Skeletal muscle tissue (tissue), 3 donors: ENCODE measurements at regions not wholly inside any gene's neighbourhood (a gene's known extent, or its start where the extent isn't known, plus 50 kb on each side); places are given as distances from the start of the nearest gene placed in this dataset.

Source experiments
- H3K27ac ChIP-seq: one replicate; pipeline ENCODE4 v1.7.0; 2013; ENCODE audit warnings: mild to moderate bottlenecking, low read depth, low read length, inconsistent platforms
- H3K27me3 ChIP-seq, 3 donors: one replicate each; pipeline ENCODE4 v1.7.0; 2013; ENCODE audit warnings: low read length in 3 of 3; ENCODE audit not compliant: control insufficient read depth in 3 of 3, insufficient read depth in 3 of 3
- H3K36me3 ChIP-seq, 3 donors: one replicate each; pipeline ENCODE4 v1.7.0; 2013; ENCODE audit warnings: low read length in 3 of 3; ENCODE audit not compliant: control insufficient read depth in 3 of 3, insufficient read depth in 3 of 3
- H3K4me1 ChIP-seq, 3 donors: one replicate each; pipeline ENCODE4 v1.7.0; 2013; ENCODE audit warnings: low read length in 3 of 3, mild to moderate bottlenecking in 3 of 3; ENCODE audit not compliant: control insufficient read depth in 3 of 3, insufficient read depth in 3 of 3
- H3K4me3 ChIP-seq, 3 donors: one replicate each; pipeline ENCODE4 v1.7.0; 2013; ENCODE audit warnings: low read length in 3 of 3
- H3K9ac ChIP-seq, 3 donors: one replicate each; pipeline ENCODE4 v1.7.0; 2013; ENCODE audit warnings: low read length in 3 of 3, mild to moderate bottlenecking in 3 of 3, moderate library complexity in 2 of 3, low read depth in 1 of 3
- H3K9me3 ChIP-seq, 3 donors: one replicate each; pipeline ENCODE4 v1.7.0; 2013; ENCODE audit warnings: low read length in 3 of 3; ENCODE audit not compliant: control insufficient read depth in 3 of 3
- donor health status: Osteomylitis.

GRCh38 chr18:40061086-40061485, 1893.9 kb upstream of the PIK3C3 start:
- no peaks in the 10 kb centered on the region for H3K27me3 ChIP-seq

GRCh38 chr18:40060562-40060961, 1894.5 kb upstream of the PIK3C3 start:
- H3K9me3 ChIP-seq: no peaks in the 10 kb centered on the region
- no peak overlapping the region for H3K4me3 ChIP-seq
- no peaks in the 10 kb centered on the region for H3K4me1 ChIP-seq
- H3K27me3 ChIP-seq: no peaks in the 10 kb centered on the region
- no peak overlapping the region for H3K27ac ChIP-seq
- H3K36me3 ChIP-seq: no peaks in the 10 kb centered on the region
- no peak overlapping the region for H3K9ac ChIP-seq

More at GRCh38 chr18:40061086-40061485, 1893.9 kb upstream of the PIK3C3 start:
- Histone ChIP-seq H3K9ac (no peak overlapping the region), H3K4me1 (no peaks in the 10 kb centered on the region), H3K4me3 (no peak overlapping the region), H3K36me3 (no peaks in the 10 kb centered on the region), H3K27ac (no peak overlapping the region), H3K9me3 (no peaks in the 10 kb centered on the region)

GRCh38 chr18:40058811-40059570, 1896.0 kb upstream of the PIK3C3 start:
- H3K4me3 ChIP-seq: no peak overlapping the region
- no peaks in the 10 kb centered on the region for H3K4me1 ChIP-seq
- no peaks in the 10 kb centered on the region for H3K27me3 ChIP-seq
- H3K36me3 ChIP-seq: no peaks in the 10 kb centered on the region
- H3K9ac ChIP-seq: no peak overlapping the region
- no peak overlapping the region for H3K27ac ChIP-seq
- no peaks in the 10 kb centered on the region for H3K9me3 ChIP-seq

GRCh38 chr18:40056079-40056692, 1898.8 kb upstream of the PIK3C3 start:
- no peaks in the 10 kb centered on the region for H3K27me3 ChIP-seq
- no peaks in the 10 kb centered on the region for H3K9me3 ChIP-seq
- no peaks in the 10 kb centered on the region for H3K36me3 ChIP-seq
- no peak overlapping the region for H3K27ac ChIP-seq
- no peak overlapping the region for H3K4me3 ChIP-seq
- no peak overlapping the region for H3K9ac ChIP-seq
- no peaks in the 10 kb centered on the region for H3K4me1 ChIP-seq

- H3K9me3 ChIP-seq: no peaks in the 10 kb centered on the region
- no peaks in the 10 kb centered on the region for H3K4me1 ChIP-seq
- H3K27ac ChIP-seq: no peak overlapping the region
- H3K4me3 ChIP-seq: no peak overlapping the region
- no peaks in the 10 kb centered on the region for H3K36me3 ChIP-seq
- H3K27me3 ChIP-seq: no peaks in the 10 kb centered on the region
- H3K9ac ChIP-seq: no peak overlapping the region
Measured at GRCh38 chr18:40055262-40055661, 1899.8 kb upstream of the PIK3C3 start.

- Histone ChIP-seq H3K9ac (no peak overlapping the region), H3K36me3 (no peaks in the 10 kb centered on the region), H3K27ac (no peak overlapping the region), H3K4me1 (no peaks in the 10 kb centered on the region), H3K27me3 (no peaks in the 10 kb centered on the region), H3K9me3 (no peaks in the 10 kb centered on the region), H3K4me3 (no peak overlapping the region)
Measured at GRCh38 chr18:40049716-40050115, 1905.3 kb upstream of the PIK3C3 start.

DNA sequence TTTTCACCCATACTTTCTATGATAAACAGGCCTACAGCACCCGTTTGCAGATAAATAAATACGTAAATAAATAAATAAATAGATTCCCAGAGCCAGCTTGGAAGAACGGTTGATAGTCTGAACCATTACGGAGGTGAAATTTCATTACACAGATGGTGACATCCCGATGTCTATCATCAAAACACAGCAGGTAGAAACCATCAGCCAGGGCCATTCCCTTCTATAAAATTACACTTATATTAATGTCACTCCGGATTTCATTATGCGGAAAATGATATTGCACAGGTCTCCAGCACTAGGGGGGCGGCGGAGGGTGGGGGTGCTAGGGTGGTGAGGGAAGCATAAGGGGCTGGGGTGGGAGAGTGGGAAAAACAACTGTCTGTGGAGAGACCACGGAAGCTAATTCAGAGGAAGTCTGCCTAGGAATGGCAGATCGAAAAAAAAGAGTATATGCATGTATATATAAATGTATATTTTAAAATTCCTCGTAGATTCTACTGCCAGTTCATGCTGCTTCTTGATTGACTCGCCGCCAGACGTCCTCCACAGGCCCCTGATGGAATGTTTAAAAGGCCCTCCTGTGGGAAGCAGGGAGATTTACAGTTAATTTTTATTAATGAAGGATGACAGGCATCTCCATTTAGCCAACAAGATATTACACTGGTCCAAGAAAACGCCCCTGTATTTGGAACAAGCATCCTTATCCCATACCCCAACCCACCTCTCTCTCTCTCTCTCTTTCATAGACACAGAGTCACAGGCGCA, 1906.0 kb upstream of the PIK3C3 start:
- H3K9me3 ChIP-seq: no peaks in the 10 kb centered on the region
- H3K36me3 ChIP-seq: no peaks in the 10 kb centered on the region
- H3K4me1 ChIP-seq: no peaks in the 10 kb centered on the region
- H3K27me3 ChIP-seq: no peaks in the 10 kb centered on the region
- no peak overlapping the region for H3K9ac ChIP-seq
- no peak overlapping the region for H3K27ac ChIP-seq
- H3K4me3 ChIP-seq: no peak overlapping the region

DNA sequence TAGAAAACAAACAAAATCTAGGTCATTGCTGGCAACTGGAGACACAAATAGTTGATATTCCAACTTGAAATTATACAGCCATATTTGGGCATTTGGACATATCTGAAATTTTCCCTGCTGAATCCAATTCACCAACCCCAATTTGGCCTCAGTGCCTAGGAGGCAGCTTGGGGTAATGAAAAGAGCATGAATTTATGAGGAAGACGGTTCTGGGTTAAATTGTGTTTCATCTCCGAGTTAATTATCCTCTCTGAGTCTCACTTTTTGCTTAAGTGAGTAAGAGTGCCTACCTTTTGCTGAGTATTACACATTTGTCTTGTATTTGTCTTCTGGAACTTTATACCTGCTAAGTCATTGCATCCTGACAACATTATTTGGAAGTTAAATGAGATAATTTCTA, 1906.8 kb upstream of the PIK3C3 start:
- Histone ChIP-seq H3K4me1 (no peaks in the 10 kb centered on the region), H3K27me3 (no peaks in the 10 kb centered on the region), H3K9me3 (no peaks in the 10 kb centered on the region), H3K27ac (no peak overlapping the region), H3K4me3 (no peak overlapping the region), H3K36me3 (no peaks in the 10 kb centered on the region), H3K9ac (no peak overlapping the region)

- Histone ChIP-seq H3K4me3 (no peak overlapping the region), H3K27ac (no peak overlapping the region), H3K27me3 (no peaks in the 10 kb centered on the region), H3K9ac (no peak overlapping the region), H3K36me3 (no peaks in the 10 kb centered on the region), H3K4me1 (no peaks in the 10 kb centered on the region), H3K9me3 (no peaks in the 10 kb centered on the region)
Measured at GRCh38 chr18:40046596-40046995, 1908.4 kb upstream of the PIK3C3 start.

DNA sequence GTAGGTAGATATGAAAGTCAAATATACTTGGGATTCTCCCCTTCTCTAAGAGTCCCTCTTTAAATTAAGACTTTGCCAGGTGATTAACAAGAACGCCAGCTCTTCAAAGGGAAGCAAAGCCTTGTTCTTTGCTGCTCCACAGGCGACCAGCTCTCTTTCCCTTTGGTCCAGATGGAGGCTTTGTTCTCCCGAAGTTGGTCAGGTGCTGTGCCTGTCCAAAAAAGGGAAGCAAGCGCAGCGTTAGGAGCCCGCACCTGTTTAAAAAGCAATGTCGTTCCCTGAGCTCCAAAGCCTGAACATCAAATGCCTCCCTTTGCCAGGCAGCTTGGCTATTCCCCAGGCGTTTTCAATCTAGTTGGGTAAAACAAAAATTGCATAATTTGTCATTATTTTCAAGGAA, 1913.1 kb upstream of the PIK3C3 start:
- Histone ChIP-seq H3K4me1 (no peaks in the 10 kb centered on the region), H3K27ac (no peak overlapping the region), H3K9ac (no peak overlapping the region), H3K27me3 (no peaks in the 10 kb centered on the region), H3K36me3 (no peaks in the 10 kb centered on the region), H3K4me3 (no peak overlapping the region), H3K9me3 (no peaks in the 10 kb centered on the region)
